DOHH2 (cell line): ENCODE measurements at regions not wholly inside any gene's neighbourhood (a gene's known extent, or its start where the extent isn't known, plus 50 kb on each side); places are given as distances from the start of the nearest gene placed in this dataset.

ENCODE experiments used
- CTCF ChIP-seq: fragments of 200-600 bp; sonication (generic); IDR thresholded peaks from one replicate; pipeline ENCODE4 v1.5.1; 2014; ENCODE audit warnings: antibody characterized with exemption, mild to moderate bottlenecking, low read depth, low read length; ENCODE audit not compliant: poor library complexity, severe bottlenecking
- EZH2phosphoT487 ChIP-seq: fragments of 200-600 bp; sonication (generic); IDR thresholded peaks from 2 replicates; pipeline ENCODE4 v1.6.1; 2017; ENCODE audit warnings: borderline replicate concordance, mild to moderate bottlenecking, antibody characterized with exemption, low read length, moderate library complexity, mixed read lengths

- TF ChIP-seq CTCF (no peak), EZH2phosphoT487 (no peak)
Observed at GRCh38 chr6:156392648-156393047, 384.5 kb upstream of the ARID1B start.
